ENCODE measurements at regions not wholly inside any gene's neighbourhood (a gene's known extent, or its start where the extent isn't known, plus 50 kb on each side); places are given as distances from the start of the nearest gene placed in this dataset.
"Not testable (repeated sequence)": the region's sequence is repeated elsewhere in the genome, so short reads cannot be mapped to it uniquely, and the experiment has no call there.

- FAIRE-seq; H3K79me2 ChIP-seq (ENCODE audit: control insufficient read depth, insufficient read depth, low read length); H4K20me1 ChIP-seq (replicated peaks; ENCODE audit: control insufficient read depth, extremely low read depth, insufficient read depth, low read length); POLR2A ChIA-PET; H2AFZ ChIP-seq (ENCODE audit: low read depth, low read length); H3K27me3 ChIP-seq (ENCODE audit: control insufficient read depth in 2 of 2, insufficient read depth in 2 of 2, low read length in 2 of 2); H3K9ac ChIP-seq (replicated peaks; ENCODE audit: extremely low read depth, insufficient read depth, low read length); DNase-seq (ENCODE audit: low read depth, low spot score); dilution Hi-C loops (cut with MboI; ENCODE audit: extremely low pct_ligation_motif_present, low sequenced_read_pairs); intact Hi-C loops (cut with micrococcal nuclease); H3K4me1 ChIP-seq (ENCODE audit: control insufficient read depth, extremely low read depth, insufficient read depth, low read length); BruUV-seq (replicated peaks); H3K36me3 ChIP-seq (ENCODE audit: control insufficient read depth in 2 of 2, extremely low read depth in 1 of 2, insufficient read depth in 2 of 2, low read length in 2 of 2); H3K9me1 ChIP-seq (replicated peaks; ENCODE audit: control insufficient read depth, extremely low read depth, insufficient read depth, low read length); H3K4me2 ChIP-seq (ENCODE audit: insufficient read depth, low read length); H3K27ac ChIP-seq (ENCODE audit: insufficient read depth, low read depth, low read length); CTCF ChIA-PET; H3K9me3 ChIP-seq (replicated peaks; ENCODE audit: control insufficient read depth, insufficient read depth, low read length); H3K4me3 ChIP-seq (replicated peaks in 1 of 3; ENCODE audit: insufficient read depth in 1 of 3, low read depth in 1 of 3, low read length in 3 of 3): not testable (repeated sequence)
Observed at GRCh38 chr6:166846446-166847142, 109.8 kb downstream of the RNASET2 start.

DNA sequence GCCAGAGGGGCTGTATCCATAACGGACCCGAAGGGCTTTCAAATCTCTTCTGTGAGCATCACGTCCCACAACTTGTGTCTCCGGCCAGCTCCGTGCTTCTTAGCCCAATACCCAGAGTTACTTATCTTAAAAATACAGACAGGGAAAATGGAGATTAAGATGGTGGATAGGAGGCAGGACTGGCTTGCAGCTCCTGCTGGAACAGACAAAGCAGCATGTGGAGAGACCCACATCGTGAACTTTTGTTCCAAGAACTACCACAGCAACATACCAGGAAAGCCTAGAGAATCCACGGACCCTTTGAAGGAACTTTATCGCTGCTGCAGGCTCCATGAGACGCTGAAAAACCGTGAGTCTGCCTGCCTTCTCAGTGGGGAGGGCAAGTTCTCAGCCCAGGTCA is 113.7 kb downstream of the RNASET2 start:
- BruUV-seq (replicated peaks), result no TSS peak
- Histone ChIP-seq H3K27ac (ENCODE audit: insufficient read depth, low read depth, low read length) (no peak overlapping the region), H3K9me3 (replicated peaks; ENCODE audit: control insufficient read depth, insufficient read depth, low read length) (no peaks in the 10 kb centered on the region), H3K27me3 (ENCODE audit: control insufficient read depth in 2 of 2, insufficient read depth in 2 of 2, low read length in 2 of 2) (no peaks in the 10 kb centered on the region), H3K9ac (replicated peaks; ENCODE audit: extremely low read depth, insufficient read depth, low read length) (no peak overlapping the region), H2AFZ (ENCODE audit: low read depth, low read length) (no peak overlapping the region), H3K36me3 (ENCODE audit: control insufficient read depth in 2 of 2, extremely low read depth in 1 of 2, insufficient read depth in 2 of 2, low read length in 2 of 2) (no peaks in the 10 kb centered on the region), H4K20me1 (replicated peaks; ENCODE audit: control insufficient read depth, extremely low read depth, insufficient read depth, low read length) (no peaks in the 10 kb centered on the region), H3K9me1 (replicated peaks; ENCODE audit: control insufficient read depth, extremely low read depth, insufficient read depth, low read length) (no peaks in the 10 kb centered on the region), H3K4me2 (ENCODE audit: insufficient read depth, low read length) (no peak overlapping the region), H3K4me3 (replicated peaks in 1 of 3; ENCODE audit: insufficient read depth in 1 of 3, low read depth in 1 of 3, low read length in 3 of 3) (no peak overlapping the region), H3K4me1 (ENCODE audit: control insufficient read depth, extremely low read depth, insufficient read depth, low read length) (no peaks in the 10 kb centered on the region), H3K79me2 (ENCODE audit: control insufficient read depth, insufficient read depth, low read length) (no peaks in the 10 kb centered on the region)
- DNase-seq (ENCODE audit: low read depth, low spot score), result no peak
- CTCF ChIA-PET, result no interaction called here
- TF ChIP-seq MYC (IDR thresholded peaks at IDR 0.05; ENCODE audit: low read depth, low read length), result no peak
- no peak for TF ChIP-seq POLR2A (IDR thresholded peaks at IDR 0.05; ENCODE audit: low read depth, low read length)
- no peak for TF ChIP-seq GATA2 (IDR thresholded peaks at IDR 0.05; ENCODE audit: insufficient read depth, insufficient read length, low read depth, low read length)
- no peak for TF ChIP-seq MAX (IDR thresholded peaks at IDR 0.05; ENCODE audit: insufficient read depth, insufficient read length)
- TF ChIP-seq POLR2AphosphoS5 (IDR thresholded peaks at IDR 0.05; ENCODE audit: insufficient read depth, low read depth, low read length), result no peak
- no peak for TF ChIP-seq JUN (IDR thresholded peaks at IDR 0.05; ENCODE audit: borderline replicate concordance, insufficient read depth, insufficient read length, low read depth)
- TF ChIP-seq EZH2 (IDR thresholded peaks at IDR 0.05; ENCODE audit: borderline replicate concordance, low read depth, low read length, severe bottlenecking), result no peak
- no peak for TF ChIP-seq FOS (IDR thresholded peaks at IDR 0.05; ENCODE audit: borderline replicate concordance, insufficient read depth, low read length)
- TF ChIP-seq, protein P1, sequence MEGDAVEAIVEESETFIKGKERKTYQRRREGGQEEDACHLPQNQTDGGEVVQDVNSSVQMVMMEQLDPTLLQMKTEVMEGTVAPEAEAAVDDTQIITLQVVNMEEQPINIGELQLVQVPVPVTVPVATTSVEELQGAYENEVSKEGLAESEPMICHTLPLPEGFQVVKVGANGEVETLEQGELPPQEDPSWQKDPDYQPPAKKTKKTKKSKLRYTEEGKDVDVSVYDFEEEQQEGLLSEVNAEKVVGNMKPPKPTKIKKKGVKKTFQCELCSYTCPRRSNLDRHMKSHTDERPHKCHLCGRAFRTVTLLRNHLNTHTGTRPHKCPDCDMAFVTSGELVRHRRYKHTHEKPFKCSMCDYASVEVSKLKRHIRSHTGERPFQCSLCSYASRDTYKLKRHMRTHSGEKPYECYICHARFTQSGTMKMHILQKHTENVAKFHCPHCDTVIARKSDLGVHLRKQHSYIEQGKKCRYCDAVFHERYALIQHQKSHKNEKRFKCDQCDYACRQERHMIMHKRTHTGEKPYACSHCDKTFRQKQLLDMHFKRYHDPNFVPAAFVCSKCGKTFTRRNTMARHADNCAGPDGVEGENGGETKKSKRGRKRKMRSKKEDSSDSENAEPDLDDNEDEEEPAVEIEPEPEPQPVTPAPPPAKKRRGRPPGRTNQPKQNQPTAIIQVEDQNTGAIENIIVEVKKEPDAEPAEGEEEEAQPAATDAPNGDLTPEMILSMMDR (IDR thresholded peaks at IDR 0.05; ENCODE audit: extremely low read depth in 1 of 2, insufficient read depth in 1 of 2, low read depth in 1 of 2, low read length in 2 of 2), result no peak
- intact Hi-C loops (cut with micrococcal nuclease) (no loop called here), dilution Hi-C loops (cut with MboI; ENCODE audit: extremely low pct_ligation_motif_present, low sequenced_read_pairs) (no loop called here)
- no peak for FAIRE-seq
- POLR2A ChIA-PET, result no interaction called here

Measured in endothelial cell of umbilical vein (primary cell).